Right lobe of liver (tissue), 6 donors: ENCODE measurements at regions not wholly inside any gene's neighbourhood (a gene's known extent, or its start where the extent isn't known, plus 50 kb on each side); places are given as distances from the start of the nearest gene placed in this dataset.

ENCODE experiments used
- ATAC-seq, 4 donors: fragments of 200-7000 bp; cut with Tn5 transposase; one replicate each; pipeline ENCODE4 v1.9.1; 2020; ENCODE audit warnings: mild to moderate bottlenecking in 4 of 4, moderate library complexity in 4 of 4
- DNase-seq, 3 donors: peaks; one replicate each; pipeline ENCODE4 v3.0.0-alpha.2; 2020
- H3K27ac ChIP-seq, 3 donors: fragments of 200-600 bp; one replicate each; pipeline ENCODE4 v1.8.0; 2022
- H3K27me3 ChIP-seq, 2 donors: fragments of 200-600 bp; one replicate each; pipeline ENCODE4 v1.8.0; 2022
- H3K36me3 ChIP-seq, 4 donors: fragments of 200-600 bp; sonication (generic) in 1 of 4; one replicate each; pipeline versions ENCODE4 v1.5.1 to v1.8.0; 2017 to 2022; ENCODE audit warnings: control low read depth in 1 of 4
- H3K4me1 ChIP-seq, 4 donors: fragments of 200-600 bp; sonication (generic) in 1 of 4; one replicate each; pipeline versions ENCODE4 v1.5.1 to v1.8.0; 2017 to 2022; ENCODE audit warnings: control low read depth in 1 of 4
- H3K4me3 ChIP-seq, 3 donors: fragments of 200-600 bp; one replicate each; pipeline ENCODE4 v1.8.0; 2022
- H3K9me3 ChIP-seq, 4 donors: fragments of 200-600 bp; sonication (generic) in 1 of 4; one replicate each; pipeline versions ENCODE4 v1.5.1 to v1.8.0; 2017 to 2022; ENCODE audit warnings: control low read depth in 1 of 4
- POLR2A ChIP-seq: fragments of 450-650 bp; IDR thresholded peaks from one replicate; pipeline ENCODE4 v1.6.1; 2017; ENCODE audit warnings: antibody characterized with exemption, mild to moderate bottlenecking
- WGBS: methylation state at CpG from one replicate; pipeline ENCODE4 v1.1.6; 2018; ENCODE audit warnings: low coverage, low lambda C conversion rate; ENCODE audit not compliant: insufficient coverage; ENCODE audit errors: missing lambda C conversion rate; 5-methylcytosine and 5-hydroxymethylcytosine counted together
- intact Hi-C, 2 donors: fragments of 100-400 bp; cut with DNase I; formaldehyde crosslinking; loops; one replicate each; pipeline versions ENCODE4 v1.11.2 to v1.14.1; 2022
- TF ChIP-seq, protein P1 (sequence below), 4 donors: fragments of 200-600 bp in 3 of 4; fragments of 450-650 bp in 1 of 4; IDR thresholded peaks; one replicate each; pipeline versions ENCODE4 v1.5.1 to v1.8.0; 2016 to 2022; ENCODE audit warnings: antibody characterized with exemption in 4 of 4, mild to moderate bottlenecking in 2 of 4
- donor health status: DM: no; HTN: yes; CAD: no.
- donor health status: DM: no; HTN: no; CAD: no.
- donor health status: DM: no; HTN: no; CAD: no.
- donor health status: DM: no; HTN: yes; CAD: no.
- donor health status: DM: no; HTN: yes; CAD: no.

DNA sequence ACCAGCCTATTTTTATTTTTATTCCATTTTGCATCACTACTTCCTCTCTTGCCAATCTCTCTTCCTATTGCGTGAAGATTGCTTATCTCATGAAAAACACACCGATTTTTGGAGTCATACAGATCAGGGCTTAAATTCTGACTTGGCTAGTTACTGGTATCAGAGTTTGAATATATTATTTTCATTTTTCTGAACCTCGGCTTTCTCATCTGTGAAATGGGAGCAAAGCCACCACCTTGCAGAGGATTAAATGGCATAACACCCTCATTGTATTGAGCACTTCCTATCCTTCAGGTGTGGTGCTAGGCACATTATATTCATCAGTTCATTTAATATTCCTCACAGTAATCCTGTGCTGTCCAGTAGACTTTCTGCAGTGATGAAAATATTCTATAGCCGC lies 208.8 kb downstream of the HAPSTR1 start:
- H3K27me3 ChIP-seq, result no peaks in the 10 kb centered on the region
- no peaks in the 10 kb centered on the region for H3K9me3 ChIP-seq
- DNase-seq (no peak), ATAC-seq (no peak)
- intact Hi-C loops, result no loop called here
- H3K4me1 ChIP-seq, result peaks cover 0 to 4% (median 0%) of the 10 kb centered on the region in 4 donors
- H3K27ac ChIP-seq, result no peak overlapping the region
- H3K4me3 ChIP-seq, result no peak overlapping the region
- TF ChIP-seq POLR2A, result no peak
- TF ChIP-seq, protein P1, sequence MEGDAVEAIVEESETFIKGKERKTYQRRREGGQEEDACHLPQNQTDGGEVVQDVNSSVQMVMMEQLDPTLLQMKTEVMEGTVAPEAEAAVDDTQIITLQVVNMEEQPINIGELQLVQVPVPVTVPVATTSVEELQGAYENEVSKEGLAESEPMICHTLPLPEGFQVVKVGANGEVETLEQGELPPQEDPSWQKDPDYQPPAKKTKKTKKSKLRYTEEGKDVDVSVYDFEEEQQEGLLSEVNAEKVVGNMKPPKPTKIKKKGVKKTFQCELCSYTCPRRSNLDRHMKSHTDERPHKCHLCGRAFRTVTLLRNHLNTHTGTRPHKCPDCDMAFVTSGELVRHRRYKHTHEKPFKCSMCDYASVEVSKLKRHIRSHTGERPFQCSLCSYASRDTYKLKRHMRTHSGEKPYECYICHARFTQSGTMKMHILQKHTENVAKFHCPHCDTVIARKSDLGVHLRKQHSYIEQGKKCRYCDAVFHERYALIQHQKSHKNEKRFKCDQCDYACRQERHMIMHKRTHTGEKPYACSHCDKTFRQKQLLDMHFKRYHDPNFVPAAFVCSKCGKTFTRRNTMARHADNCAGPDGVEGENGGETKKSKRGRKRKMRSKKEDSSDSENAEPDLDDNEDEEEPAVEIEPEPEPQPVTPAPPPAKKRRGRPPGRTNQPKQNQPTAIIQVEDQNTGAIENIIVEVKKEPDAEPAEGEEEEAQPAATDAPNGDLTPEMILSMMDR (IDR thresholded peaks at IDR 0.05), result no peak
- no peaks in the 10 kb centered on the region for H3K36me3 ChIP-seq
- 66% methylated on average over 4 of the region's 4 CpGs for WGBS

DNA sequence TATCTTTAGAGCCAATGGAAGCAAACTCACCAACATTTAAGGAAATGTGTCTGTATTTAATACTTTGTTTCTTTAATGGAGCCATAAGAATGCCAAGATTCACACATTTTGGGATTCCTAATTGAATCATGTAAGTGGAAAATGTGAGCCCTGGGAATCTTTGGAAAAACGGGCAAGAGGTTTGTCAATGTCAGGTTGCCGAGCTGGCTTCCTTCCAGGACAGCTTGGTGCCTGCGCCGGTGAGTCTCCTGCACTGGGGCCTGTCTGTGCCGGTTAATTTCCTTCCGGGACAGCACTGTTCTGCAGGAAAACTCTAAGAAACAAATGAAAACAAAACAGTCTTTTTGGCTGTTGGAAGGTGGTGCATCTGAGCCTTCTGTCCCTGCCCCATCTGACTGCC lies 210.6 kb downstream of the HAPSTR1 start:
- WGBS, result 30% methylated on average over 6 of the region's 6 CpGs
- peak in 2 of 3 donors; percentile 35 to 53 for DNase-seq
- no peaks in the 10 kb centered on the region for H3K36me3 ChIP-seq
- no peak overlapping the region for H3K27ac ChIP-seq
- ATAC-seq, result peak in 3 of 4 donors; percentile 25 to 53 (median 36)
- intact Hi-C loops, result no loop called here
- no peak overlapping the region for H3K4me3 ChIP-seq
- no peaks in the 10 kb centered on the region for H3K27me3 ChIP-seq
- no peaks in the 10 kb centered on the region for H3K4me1 ChIP-seq
- no peaks in the 10 kb centered on the region for H3K9me3 ChIP-seq
- TF ChIP-seq, protein P1 (IDR thresholded peaks at IDR 0.05), result no peak
- TF ChIP-seq POLR2A, result no peak

DNA sequence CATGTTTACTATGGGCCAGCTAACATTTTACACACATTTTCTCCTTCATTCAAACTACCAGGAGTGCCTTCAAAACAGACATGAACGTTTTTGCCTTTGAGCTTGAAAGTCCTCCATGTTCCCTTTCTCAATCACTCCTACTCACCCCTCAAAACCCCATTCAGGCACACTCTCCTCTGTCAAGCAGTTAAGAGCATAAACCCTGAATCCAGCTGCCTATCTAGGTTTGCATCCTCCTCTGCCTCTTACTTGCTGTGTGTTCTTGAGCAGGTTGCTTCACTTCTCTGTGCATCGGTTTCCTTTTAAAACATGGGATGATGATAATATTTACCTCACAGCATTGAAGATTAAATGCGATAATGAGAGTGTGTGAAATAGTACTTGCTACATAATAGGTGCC lies 215.3 kb downstream of the HAPSTR1 start:
- TF ChIP-seq POLR2A, result no peak
- TF ChIP-seq, protein P1 (IDR thresholded peaks at IDR 0.05), result no peak
- Histone ChIP-seq H3K4me3 (no peak overlapping the region), H3K27ac (no peak overlapping the region), H3K4me1 (peaks cover 0 to 21% (median 8%) of the 10 kb centered on the region in 4 donors), H3K9me3 (no peaks in the 10 kb centered on the region), H3K27me3 (no peaks in the 10 kb centered on the region), H3K36me3 (no peaks in the 10 kb centered on the region)
- DNase-seq (no peak), ATAC-seq (no peak)
- intact Hi-C loops, result no loop called here
- WGBS, result 94% methylated on average over 2 of the region's 3 CpGs

DNA sequence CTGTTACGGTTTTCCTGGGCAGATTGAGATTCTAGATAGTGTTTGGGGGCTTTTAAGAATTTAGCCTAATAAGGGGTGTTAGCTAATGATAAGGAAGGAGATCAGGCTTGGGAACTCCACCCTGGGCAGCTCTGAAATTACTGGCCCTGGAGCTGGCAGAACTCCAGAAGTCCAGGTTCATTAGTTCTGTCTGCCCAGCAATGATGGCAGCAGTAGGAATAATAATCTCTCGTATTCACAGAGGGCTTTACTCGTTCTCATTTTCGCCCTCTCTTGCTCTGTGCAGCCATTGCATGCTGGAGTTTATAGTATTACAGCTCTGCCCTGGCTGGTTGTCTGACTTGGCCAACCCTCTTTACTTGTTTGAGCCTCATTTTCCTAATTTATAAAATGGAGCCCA lies 216.0 kb downstream of the HAPSTR1 start:
- 84% methylated on average over 4 of the region's 4 CpGs for WGBS
- intact Hi-C loops, result no loop called here
- TF ChIP-seq POLR2A, result no peak
- TF ChIP-seq, protein P1 (IDR thresholded peaks at IDR 0.05), result no peak
- H3K4me3 ChIP-seq, result no peak overlapping the region
- peaks cover 0 to 21% (median 8%) of the 10 kb centered on the region in 4 donors for H3K4me1 ChIP-seq
- H3K27me3 ChIP-seq, result no peaks in the 10 kb centered on the region
- no peak for DNase-seq
- peak overlapping the region in 1 of 3 donors; percentile 74 for H3K27ac ChIP-seq
- no peaks in the 10 kb centered on the region for H3K9me3 ChIP-seq
- no peaks in the 10 kb centered on the region for H3K36me3 ChIP-seq
- ATAC-seq, result no peak

DNA sequence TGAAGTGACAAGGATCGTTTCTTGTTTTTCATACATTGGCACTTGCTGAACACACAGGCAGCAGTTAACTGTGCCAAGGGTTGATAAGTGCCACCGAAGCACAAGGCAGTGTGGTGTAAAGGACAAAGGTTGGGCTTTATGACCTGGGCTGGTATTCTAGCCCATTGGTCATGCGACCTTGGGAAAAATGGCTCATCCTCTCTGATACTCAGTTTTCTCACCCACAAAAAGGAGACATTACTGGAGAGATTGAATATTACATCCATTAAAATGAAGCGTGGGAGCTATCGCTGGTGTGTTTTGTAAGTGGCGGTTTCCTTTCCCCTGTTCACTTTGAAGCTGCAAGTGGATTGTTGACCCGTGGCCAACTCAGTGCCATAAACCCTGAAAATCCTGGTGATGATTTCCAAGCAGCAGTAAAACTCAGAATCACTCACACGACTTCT lies 216.9 kb downstream of the HAPSTR1 start:
- H3K9me3 ChIP-seq, result no peaks in the 10 kb centered on the region
- H3K36me3 ChIP-seq, result no peaks in the 10 kb centered on the region
- no peak overlapping the region for H3K4me3 ChIP-seq
- peak; percentile 95 to 98 (median 96) for ATAC-seq
- H3K27me3 ChIP-seq, result no peaks in the 10 kb centered on the region
- peak; percentile 33 to 83 (median 67) for DNase-seq
- TF ChIP-seq POLR2A, result no peak
- TF ChIP-seq, protein P1 (IDR thresholded peaks at IDR 0.05), result no peak
- WGBS, result 29% methylated on average over 8 of the region's 8 CpGs
- H3K27ac ChIP-seq, result peak overlapping the region; percentile 10 to 82 (median 74)
- intact Hi-C loops, result no loop called here
- peaks cover 0 to 21% (median 8%) of the 10 kb centered on the region in 4 donors for H3K4me1 ChIP-seq
